Inflammatory macrophage treated with lipopolysaccharide for 1 hour (primary cell): ENCODE measurements at regions not wholly inside any gene's neighbourhood (a gene's known extent, or its start where the extent isn't known, plus 50 kb on each side); places are given as distances from the start of the nearest gene placed in this dataset.
"Not testable (repeated sequence)": the region's sequence is repeated elsewhere in the genome, so short reads cannot be mapped to it uniquely, and the experiment has no call there.

Experiments used
- DNase-seq, 2 donors: peaks; one replicate each; pipeline ENCODE4 v3.0.0-alpha.2; 2020 to 2022

DNA sequence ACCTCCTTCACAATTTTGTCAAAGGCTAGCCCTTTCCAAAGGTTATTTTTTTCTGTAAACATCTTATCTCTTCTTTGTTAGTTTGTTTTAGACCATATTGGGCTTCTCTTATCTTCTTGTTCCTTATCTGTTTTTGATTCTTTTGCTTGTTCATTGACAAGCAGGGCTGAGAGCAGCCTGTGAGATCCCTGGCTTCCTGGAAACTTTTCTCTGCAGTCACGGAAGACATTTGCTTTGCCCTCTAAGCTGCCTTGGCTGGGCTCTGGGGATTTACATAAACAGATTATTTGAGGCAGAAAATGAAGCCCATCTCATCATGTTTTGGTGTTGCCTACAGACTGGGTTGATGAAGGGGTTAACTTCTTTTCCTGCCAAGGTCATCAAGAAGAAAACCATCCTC lies 157.4 kb upstream of the AMOT start:
- DNase-seq = no peak

GRCh38 chrX:112991801-112992200 lies 151.2 kb upstream of the AMOT start:
- no peak for DNase-seq

DNA sequence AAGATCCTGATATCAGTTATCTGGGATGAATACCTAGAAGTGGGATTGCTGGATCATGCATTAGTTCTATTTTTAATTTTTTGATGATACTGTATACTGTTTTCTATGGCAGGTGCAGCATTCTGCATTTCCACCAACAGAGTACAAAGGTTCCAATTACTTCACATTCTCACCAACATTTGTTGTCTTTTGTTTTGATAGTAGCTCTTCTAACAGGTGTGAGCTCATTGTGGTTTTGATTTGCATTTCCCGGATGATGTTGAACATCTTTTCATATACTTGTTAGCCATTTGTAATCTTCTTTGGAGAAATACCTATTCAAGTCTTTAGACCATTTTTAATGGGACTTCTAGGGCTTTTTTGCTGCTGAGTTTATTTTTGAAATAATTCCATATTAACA lies 139.2 kb upstream of the AMOT start:
- no peak for DNase-seq

GRCh38 chrX:112968351-112969133 lies 127.9 kb upstream of the AMOT start:
- no peak for DNase-seq

DNA sequence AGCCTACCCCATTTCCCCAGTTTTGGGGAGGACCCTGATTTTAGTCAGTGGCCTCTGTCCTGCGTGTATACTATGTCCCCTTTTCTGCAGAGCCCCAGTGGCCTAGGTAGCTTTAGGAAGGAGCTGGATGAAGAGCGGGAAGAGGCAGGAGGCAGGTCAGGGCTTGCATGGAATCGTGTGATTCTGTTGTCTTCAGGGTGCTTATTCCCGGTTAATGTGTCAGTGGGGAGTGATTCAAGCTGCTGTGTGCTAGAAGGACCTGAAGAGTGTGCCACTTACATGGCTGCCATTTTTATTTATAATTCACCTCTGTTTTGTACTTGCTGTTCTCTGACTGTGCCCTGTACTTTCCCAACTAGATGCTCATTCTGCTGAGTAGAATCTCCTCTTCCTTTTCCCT lies 127.3 kb upstream of the AMOT start:
- DNase-seq = no peak

DNA sequence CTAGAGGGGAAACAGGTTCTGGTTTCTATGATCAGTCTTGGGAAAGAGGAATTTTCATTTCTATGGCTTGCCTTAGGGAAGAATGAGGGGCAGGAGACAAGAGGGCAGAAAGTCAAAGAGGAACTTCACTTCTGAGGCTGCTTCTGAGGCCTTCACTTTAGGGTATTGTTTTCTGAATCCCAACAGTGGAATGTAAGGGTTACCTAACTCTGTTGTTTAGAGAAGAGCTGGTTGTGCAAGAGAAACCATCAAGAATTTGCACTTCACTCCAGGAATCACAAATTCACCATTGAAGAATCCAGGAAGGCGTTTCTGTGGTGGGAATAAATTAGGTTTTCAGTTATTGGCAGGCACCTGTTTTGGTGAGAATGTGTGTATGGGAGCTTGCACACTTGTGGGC lies 126.7 kb upstream of the AMOT start:
- DNase-seq = no peak

- DNase-seq = no peak
Observed at GRCh38 chrX:112961981-112962380, 121.3 kb upstream of the AMOT start.

DNA sequence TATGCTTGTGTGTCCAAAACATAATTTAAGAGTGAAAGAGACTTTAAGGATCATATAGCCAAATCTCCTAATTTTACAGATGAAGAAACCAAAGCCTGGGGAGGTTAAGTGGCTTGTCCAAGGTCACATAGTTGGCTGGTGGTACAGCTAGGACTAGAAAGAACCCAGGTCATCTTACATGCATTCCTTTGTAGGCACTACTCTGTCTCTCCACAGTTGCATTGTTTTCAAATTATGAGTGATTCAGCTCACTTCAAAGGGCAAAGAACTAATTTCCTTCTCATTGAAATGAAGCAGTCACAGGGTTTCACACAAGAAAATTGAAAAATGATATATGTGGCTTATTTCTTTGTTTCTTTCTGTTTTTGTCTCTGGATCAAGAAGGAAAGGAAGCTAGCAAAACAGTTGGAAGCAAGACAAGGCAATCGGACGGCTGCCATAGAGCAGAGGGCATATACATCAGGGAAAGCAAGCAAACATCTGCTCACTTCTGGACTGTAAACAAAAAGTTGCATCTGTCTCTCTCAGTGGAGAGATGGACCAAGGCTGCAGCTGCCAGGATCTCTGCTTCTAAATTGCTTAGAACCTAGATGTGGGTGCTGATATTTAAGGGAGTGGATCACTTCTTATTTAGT lies 107.5 kb upstream of the AMOT start:
- DNase-seq = no peak

DNA sequence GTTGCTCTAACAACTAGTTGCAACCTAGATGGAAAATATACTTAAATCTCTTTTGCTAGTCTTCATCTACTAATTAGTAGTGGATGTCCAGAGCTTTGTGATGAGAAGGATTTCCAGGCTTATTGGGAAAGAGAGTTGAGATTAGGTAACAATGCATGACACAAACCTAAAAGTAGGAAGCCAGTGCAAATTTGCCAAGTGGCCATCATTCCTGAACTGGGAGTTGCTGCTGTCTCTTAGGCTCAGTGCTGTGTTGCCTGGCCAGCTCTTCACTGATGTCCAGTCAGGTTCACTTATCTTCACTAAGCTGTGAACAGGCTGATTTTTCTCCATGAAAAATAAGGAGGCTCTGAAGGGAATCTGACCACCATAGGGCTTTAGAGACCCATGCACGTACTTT lies 105.6 kb upstream of the AMOT start:
- DNase-seq = no peak

GRCh38 chrX:112945826-112946225 lies 105.2 kb upstream of the AMOT start:
- no peak for DNase-seq

GRCh38 chrX:112941209-112941837 lies 100.7 kb upstream of the AMOT start:
- no peak for DNase-seq

- DNase-seq = no peak
Observed at GRCh38 chrX:112935029-112935428, 94.4 kb upstream of the AMOT start.

- DNase-seq = no peak
Observed at GRCh38 chrX:112931900-112932299, 91.3 kb upstream of the AMOT start.

DNA sequence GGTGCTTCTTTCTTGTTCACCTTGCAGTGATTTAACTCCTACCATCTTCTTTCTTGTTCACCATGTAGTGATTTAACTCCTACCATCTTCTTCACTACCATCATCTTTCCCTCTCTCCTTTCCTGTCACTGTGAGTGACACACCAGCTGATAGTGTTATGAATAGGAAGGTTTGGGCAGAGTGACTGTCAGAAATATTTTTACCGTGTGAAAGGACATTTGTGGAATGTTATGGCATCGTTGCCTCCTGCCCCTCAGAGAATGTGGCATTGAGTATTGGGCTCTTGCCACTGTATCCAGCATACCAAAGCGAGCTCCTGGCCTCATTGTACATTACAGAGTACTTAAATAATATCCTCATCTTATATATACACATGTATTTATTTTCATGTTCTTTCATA lies 90.8 kb upstream of the AMOT start:
- DNase-seq = no peak

GRCh38 chrX:112923381-112923780 lies 82.8 kb upstream of the AMOT start:
- DNase-seq = not testable (repeated sequence)

- no peak for DNase-seq
Observed at GRCh38 chrX:112913807-112914206, 73.2 kb upstream of the AMOT start.

- DNase-seq = no peak
Observed at GRCh38 chrX:112910418-112910817, 69.8 kb upstream of the AMOT start.

DNA sequence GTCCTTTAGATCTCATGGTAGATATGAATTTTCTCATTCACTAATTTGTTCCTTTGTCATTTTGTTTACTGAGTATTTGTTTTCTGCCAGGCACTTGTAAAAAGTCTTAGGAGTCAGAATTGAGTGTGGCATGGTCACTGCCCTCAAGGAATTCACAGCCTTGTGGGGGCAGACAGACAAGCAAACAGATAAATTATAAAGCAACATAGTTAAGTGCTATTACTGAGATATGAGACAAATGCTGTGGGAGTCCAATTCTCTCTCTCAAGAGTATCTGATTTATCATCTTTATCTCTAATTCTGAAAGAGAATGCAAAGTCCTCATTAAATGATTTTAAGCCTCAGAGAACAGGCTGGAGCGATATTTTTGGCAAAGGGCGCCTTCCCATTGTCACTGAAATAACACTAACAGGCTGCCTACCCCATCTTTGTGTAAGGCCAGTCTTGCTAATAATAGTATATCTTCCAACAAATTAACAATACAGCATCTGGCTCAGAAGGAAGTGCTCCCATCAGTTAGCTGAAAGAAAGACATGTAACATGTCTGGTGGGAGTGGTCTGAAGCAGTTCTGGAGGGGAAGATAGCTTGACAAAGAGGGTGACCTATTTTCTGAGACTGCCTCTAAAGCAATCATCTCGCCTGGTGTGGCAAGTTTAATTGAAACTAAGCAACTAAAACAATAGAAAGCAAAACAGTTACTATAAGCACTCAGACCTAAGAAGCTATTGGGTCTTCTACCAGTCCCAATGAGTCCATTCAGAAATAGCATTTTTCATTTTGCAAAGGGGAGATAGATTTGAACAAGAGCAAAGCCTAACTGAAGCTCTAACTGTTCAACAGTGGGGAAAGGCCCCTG lies 61.5 kb upstream of the AMOT start:
- no peak for DNase-seq

DNA sequence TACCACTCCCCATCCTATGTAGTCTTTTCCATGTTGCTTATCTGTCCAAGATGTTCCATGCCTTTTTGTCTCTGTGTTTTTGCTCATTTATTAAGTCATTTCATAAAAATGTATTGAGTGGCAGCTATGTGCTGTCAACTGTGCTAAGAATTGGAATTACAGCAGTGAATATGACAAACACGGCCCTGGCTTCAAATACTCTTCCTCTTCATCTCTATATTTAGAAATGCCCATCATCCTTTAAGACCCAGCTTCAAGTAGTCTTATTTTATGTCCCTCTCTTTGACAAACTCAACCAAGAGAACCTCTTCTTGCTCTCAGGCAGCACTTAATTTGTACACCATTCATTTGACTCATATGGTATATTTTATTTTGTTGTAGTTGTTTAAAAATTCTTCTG lies 55.4 kb upstream of the AMOT start:
- no peak for DNase-seq
